Fibroblast of skin of right quadriceps (primary cell): ENCODE measurements at regions not wholly inside any gene's neighbourhood (a gene's known extent, or its start where the extent isn't known, plus 50 kb on each side); places are given as distances from the start of the nearest gene placed in this dataset.

Experiments used
- DNase-seq: peaks from one replicate; pipeline ENCODE4 v3.0.0-alpha.2; 2013

DNA sequence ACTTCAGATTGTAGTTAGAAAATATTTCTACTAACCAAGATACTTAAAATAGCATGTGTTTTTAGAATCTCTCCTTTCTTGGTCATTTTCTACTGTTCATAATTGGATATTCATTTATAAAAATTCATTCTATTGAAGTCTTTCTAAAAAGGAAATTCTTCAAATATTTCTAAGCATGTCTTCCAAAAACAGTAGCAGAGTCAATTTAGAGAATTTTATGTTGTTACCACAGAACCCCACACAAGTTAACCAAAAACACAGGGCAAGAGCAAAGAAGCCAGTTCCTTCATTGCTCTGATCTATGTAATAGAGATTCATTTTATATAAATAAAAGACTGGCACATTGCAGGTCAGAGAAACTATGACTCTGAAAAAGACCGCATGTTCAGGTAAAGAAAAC, 345.1 kb upstream of the PITX2 start:
- peak; percentile 43 for DNase-seq

DNA sequence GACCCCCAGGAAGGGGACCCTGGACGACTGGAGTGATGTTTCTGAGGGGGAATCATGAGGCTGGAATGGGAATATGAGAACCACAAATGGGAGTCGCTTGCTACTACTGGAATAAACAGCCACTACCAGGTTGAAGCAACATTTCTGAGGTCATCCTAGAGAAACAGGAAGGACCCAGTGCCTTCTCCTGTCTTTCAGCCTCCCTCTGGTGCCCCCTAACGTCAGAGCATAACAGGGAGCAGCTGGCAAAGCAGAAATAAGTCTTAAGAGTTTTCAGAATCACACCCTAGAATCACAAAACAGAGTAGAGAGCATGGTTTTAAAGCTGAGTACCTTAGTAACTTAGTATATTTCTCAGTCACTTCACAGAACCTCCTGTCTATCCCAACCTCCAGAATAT, 347.8 kb upstream of the PITX2 start:
- DNase-seq, result peak; percentile 48

DNA sequence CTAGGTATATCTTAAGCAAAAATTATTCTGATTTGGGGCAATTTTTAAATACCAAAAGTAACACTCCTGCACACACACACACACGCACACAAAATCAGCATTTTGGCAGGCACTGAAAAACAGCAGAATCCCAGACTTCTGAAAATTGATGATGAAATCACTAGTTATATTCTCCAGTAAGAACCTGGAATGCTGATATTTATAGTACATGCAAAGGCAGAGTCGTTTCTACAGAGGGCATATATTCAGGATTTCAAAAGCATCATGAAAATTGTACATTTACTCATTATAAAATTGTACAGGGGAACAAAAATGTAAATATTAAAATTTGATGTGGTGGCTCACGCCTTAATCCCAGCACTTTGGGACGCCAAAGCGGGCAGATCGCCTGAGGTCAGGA, 352.5 kb upstream of the PITX2 start:
- DNase-seq, result no peak

DNA sequence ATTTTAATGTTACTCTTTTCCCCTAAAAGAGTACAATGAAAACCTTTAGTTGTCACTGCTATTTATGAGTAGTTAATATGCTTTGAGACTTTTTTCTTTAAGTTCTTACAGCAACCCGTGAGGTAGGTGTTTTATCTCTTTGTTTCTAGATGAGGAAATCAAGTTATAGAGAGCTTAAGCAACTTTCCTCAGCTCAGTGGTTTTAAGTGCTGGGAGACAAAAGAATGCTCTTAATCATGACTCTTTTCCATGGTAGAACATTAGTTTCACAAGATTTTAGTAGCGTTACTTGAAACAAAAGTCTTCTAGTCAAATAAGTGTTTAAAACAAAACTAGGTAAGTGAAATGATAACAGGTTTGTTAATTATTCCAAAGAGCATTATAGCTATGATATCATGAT, 354.7 kb upstream of the PITX2 start:
- no peak for DNase-seq

DNA sequence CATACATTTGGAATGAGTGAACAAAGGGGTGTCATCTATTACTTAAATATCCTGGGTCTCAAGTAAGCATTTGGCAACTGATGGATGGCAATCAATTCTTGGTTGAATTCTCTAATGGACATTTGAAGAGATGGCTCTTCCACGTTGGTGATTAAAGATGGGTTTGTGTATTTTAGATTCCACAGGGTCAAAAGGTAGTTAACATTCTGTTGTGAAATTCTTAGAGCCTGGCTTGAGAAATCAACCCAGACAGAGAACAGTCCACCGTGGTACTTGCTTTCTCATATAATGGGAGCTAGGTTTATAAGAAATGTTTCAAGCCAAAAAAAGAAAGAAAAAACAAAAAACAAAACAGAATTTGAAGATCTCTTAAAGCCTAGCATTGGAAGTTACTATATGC, 355.9 kb upstream of the PITX2 start:
- DNase-seq, result no peak

DNA sequence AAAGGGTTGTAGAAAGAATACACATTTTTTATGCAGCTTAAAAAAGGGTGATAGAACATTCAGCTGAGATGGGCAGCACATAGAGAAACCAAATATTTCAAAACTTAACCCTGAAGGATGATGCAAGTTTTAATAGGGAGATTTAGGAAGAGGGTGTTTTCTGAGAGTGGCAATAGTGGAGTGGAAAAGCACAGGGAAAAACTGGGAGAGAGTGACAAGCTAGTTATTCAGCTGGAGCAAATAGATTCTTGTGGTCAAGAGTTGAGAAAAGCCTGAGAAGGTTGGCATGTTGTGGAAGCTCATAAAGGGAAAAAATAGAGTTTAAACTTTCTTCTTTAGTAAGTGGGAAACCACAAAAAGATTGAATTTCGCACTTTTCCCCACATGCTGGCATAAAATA, 359.6 kb upstream of the PITX2 start:
- peak; percentile 39 for DNase-seq

DNA sequence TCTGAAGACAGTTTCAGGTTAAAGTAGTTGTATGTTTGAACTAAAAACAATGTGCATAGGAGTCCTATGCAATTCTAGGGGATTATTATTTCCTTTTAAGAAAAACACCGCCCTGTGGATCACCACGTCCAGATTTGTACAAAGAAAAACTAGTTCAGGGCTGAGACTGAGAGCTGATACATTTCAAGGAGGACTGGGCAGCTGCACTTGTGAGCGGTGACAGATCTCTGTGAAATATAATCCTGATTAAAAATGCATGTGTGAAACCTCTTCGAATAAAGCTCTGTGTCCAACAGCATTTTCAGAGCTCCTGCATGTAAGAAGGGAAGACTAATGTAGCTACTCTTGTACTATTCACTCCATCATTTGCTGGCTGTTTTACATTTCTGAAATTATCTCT, 365.8 kb upstream of the PITX2 start:
- no peak for DNase-seq

DNA sequence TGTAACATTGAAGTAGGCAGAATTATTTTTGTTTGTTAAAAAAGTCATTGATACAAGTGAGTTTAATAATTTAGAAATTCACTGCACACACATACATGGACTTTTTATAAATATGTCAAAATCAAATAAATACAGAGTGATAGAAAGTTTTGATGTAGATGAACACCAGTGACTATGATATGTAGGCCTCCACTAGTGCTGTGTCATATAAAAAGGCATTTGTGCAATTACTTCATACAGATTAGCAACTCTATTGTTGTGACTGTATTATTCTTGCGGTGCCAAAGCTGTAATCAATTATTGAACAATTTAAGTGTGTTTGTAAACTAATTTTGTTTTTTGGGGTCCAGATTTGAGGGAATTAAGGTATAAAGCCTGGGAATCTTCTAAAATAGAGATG, 366.2 kb upstream of the PITX2 start:
- peak; percentile 3 for DNase-seq

DNA sequence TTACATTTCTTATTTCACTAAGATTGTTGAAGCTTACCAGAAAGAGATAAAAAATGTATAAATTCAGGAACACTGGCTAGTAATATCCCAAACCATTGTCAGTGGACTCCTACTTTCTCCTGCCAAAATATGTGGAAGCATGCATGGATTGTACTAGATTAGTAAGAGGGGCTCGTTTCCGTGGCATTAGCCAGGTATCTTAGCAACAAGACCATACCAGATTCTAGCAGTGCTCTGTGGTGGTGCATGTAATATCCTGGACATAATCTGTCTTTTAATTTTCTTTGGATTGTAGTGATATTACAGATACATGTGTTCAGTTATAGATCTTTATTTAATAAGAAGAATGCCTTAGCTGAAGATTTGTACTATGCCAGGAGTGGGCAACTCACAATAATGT, 371.9 kb upstream of the PITX2 start:
- DNase-seq, result no peak

DNA sequence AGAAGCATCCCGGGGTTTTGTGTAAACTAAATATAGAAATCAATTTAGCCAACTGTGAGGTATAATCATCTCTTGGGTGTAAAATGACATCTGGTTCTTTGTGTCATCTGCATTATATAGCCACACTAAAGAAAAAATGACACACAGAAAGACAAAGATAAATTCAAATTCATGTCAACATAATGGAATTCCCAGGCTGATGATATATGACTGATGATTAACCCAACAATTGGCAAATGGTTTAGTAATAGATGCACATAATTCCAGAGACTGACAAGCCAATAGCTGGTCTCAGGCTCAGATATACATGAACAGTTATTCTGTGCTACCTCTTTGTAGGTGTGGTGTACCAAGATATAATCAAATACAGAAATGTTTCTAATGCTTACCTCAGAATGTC, 375.4 kb upstream of the PITX2 start:
- peak; percentile 44 for DNase-seq

DNA sequence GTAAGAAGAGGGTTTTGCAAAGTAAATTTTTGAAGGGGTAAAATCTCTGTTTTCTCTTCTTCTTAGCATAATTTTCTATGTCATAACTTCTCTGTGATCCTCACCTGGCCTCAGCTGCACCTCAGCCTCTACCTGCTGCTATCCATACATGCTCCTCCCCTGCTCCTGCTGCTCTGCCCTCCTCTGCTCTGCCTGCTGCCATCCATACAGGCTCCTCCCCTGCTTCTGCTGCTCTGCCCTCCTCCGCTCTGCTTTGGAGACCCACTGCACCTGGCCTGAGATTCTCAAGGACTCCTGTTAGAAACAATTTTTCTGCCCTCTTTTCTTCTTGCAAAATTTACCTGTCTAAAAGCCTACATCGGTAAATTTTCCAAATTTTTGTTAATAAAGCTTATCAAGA, 388.6 kb upstream of the PITX2 start:
- DNase-seq, result no peak

DNA sequence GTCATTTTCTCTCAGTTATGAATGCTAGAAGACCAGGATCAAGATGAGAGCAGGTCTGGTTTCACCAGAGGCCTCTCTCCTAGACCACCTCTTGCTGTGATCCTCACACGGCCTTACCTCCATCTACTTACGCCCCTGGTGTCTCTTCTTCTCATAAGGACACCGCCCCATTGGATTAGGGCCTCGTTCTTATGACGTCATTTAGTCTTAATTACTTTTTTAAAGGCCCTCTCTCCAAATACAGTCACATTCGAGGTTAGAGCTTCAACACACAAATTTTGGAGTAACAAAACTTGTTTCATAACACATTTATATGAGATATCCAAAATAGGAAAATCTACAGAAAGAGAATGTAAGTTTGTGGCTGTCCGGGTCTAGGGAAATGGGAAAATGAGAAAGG, 391.0 kb upstream of the PITX2 start:
- DNase-seq, result no peak

DNA sequence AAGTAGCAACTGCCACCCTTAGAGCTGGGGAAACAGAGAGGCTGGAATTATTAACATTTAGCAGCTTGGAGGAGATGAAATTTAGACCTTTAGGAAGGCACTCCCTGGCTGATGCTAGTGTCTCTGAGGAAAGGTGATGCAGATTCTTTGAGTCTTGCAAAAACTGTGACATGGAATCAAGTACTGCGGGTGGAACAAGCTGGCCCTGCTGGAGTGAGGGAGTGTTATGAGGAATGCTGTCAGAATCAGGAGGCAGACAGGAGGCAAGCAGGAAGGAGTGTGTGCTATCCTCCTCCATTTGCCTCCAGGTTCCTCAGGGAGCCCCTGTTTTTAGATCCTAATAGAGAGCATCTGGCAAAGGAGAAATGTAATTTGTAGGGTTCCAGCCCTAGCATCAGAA, 391.7 kb upstream of the PITX2 start:
- no peak for DNase-seq

DNA sequence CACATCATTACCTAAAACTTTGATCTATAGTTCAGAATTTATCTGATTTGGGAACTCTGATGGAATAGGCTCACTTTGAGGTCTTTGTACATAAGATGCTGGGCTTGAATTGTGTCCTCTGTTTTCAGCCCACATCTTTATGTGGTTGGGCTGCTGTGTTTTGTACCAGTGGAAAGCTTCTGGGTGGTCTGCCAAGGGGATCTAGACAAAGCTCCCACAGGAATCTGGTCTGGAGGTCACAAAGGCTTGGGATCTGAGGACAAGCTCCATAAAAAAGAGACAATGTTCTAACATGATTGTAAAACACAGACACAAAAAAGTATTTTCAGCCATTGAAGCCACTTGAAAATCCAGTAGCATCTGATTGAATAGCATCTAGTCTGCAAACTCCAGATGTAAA, 393.5 kb upstream of the PITX2 start:
- DNase-seq, result peak; percentile 2

DNA sequence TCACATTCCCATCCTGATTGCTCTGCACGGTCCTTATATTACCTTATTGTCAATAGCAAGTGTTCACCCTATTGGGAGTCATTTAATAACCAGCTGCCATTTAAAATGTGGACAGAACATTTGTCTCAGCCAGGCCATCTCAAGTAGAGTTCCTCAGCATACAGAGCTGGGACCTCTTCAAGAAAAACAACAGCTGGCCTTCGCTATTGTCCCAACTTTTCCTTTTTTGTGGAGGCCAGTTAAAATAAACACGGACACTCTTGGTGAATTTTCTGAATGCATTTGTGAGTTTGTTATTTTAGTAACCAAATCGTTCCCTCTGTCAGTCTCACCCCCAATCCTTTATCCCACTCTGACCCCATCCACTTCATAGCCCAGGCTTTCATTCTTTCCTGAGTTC, 395.3 kb upstream of the PITX2 start:
- DNase-seq, result no peak

DNA sequence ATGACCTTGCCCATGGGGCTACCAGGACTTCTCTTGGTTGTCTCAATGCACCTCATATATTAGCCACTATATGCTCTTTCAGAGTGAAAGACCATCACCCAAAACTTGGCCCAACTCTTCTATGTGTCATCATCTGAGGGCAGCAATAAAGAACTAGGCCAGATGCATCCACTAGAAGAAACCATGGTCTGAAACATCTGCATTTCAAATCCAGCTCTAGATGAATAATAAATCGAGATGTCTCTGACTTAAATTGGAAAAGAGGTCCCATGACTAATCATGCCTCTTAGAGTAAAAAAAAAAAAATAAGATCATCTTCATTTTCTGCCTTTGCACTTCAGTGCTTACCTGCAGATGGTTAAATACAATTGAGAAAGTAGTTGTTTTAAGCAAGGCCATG, 397.6 kb upstream of the PITX2 start:
- no peak for DNase-seq

DNA sequence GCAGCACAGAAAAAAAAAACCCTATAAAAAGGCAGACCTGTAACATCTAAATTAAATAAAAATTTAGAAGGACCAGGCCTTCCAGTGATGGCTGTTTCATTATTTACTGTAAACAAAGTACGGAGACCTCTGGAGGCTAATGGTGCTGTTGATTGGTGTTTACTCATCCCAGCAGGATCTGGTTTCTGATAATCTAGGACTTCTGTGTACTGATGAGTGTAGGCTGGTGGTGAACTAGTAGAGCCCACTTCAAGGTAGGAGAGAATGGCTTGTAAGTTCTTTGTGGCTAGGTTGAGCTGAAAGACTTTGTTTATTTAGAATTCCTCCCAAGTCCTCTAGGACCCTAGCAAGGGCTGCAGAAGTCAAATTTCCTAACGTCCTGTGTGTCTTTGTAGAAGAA, 398.1 kb upstream of the PITX2 start:
- no peak for DNase-seq

DNA sequence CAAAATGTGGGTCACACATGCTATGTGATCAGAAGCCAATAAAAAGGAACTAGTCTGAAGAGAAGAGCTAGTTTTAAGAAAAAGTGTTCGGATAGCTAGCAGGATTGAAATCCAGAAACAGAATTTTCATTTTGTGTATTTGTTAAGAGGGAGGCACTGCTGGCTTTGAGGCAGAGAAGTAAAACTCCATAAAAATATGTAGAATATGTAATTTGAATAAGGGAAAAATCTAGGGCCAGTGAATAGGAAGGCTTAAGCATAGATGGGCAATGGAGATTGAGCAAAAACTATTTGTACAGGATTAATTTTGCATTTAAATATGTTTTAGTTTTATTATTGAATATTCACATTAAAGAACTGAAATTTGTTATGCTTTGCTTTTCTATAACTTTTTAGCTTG, 399.9 kb upstream of the PITX2 start:
- DNase-seq, result no peak

DNA sequence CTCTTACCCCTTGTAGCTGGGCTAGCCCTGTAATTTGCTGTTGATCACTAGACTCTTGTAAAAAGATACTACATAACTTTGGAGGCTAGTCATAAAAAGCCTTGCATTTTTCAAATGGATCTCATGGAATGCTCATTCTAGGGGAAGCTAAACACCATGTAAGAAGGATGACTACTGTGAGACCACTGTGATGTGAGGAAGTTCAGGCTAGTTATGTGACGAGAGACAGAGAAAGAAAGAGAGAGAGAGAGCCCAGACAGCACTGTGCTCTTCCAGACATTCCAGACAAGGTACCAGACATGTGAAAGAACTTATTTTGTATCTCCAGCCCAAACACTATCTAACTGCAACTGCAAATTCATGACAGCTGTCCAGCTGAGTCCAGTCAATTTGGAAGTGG, 404.6 kb upstream of the PITX2 start:
- DNase-seq, result peak; percentile 94

DNA sequence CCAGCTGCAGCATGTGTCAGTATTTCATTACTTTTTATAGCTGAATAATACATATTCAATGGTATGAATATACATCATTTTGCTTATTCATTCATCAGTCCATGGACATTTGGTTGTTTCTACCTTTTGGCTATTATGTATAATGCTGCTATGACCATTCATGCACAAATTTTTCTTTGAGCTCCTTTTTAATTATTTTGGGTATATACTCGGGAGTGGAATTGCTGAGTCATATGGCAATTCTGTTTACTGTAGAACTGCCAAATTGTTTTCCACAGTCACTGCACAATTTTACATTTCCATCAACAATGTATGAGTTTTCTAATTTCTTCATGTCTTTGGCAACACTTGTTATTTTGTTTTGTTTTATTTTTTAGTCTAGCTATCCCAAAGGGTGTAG, 405.9 kb upstream of the PITX2 start:
- peak; percentile 19 for DNase-seq

DNA sequence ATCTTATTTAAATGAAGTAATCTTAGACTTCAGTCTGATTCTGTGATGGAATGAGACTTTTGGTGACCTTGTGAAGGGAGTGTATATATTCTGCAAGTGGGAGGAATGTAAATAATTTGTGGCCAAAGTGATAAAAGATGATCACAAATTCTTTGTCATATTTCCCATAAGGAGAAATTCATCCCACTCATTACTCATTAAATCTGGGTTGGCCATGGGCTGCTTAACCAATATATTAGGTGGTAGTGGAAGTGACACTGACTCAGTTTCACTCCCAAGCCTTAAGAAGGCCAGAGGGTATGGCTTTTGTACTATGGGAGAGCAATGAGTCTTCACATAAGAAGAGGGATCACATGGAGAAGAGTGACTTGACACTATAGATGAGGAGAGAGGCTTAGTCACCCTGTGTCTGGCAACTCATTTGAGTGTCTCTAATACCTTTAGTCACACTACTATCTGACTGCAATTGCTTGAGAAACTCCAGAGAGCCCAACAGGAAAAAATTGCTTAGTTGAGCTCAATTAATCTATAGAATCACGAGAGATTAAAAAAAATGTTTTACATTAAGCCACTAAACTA, 408.2 kb upstream of the PITX2 start:
- DNase-seq, result peak; percentile 73

DNA sequence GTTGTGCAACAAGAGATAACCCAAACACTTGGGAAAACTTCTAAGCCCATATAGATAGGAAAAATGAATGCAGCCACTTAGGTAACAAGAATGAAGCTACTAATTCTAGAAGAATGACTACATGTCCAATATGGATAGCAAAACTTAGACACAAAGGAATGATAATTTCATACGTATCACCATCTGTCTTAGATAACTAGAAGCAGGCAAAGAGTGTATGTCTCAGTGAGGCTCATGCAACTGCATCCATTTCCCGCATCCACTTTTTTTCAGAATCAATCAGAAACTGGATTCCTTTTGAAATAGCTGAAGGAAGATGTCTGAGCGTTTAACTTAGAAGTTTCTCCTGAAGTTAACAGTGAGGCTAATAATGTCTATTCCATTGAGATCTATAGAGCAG, 408.7 kb upstream of the PITX2 start:
- peak; percentile 48 for DNase-seq

DNA sequence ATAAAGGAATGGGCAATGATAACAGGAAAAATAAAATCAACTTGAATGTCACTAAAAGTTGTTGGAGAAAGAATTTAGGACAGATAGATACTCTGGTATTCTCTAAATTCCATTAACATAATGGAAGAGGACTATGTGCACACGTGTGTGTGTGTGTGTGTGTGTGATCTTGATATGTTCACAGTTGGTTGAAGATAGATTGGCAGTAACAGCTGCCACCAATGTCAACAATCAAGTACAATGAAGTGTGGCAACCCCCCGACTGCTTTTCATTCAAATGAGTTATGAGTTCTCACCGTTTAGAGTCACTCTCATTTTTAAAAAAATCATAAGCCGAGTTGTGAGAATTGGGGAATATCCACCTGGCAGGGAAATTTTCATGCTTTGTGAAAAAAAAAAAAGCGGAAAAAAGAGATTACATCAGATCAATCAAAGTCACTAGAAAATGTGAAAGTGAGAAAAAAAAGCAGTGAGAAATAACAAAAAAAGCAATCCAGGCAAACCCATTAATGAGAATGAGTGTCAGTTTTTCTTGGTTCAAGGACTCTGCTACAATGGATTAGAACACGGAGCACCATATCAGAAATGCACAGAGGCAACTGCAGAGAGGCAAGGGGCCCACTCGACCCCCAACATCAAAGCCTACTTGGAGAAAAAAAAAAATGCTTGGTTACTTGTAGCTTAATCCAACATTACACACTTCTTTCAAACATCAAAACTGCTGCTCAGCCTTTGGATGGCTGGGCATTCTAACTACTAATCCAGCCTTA, 414.9 kb upstream of the PITX2 start:
- DNase-seq, result no peak

DNA sequence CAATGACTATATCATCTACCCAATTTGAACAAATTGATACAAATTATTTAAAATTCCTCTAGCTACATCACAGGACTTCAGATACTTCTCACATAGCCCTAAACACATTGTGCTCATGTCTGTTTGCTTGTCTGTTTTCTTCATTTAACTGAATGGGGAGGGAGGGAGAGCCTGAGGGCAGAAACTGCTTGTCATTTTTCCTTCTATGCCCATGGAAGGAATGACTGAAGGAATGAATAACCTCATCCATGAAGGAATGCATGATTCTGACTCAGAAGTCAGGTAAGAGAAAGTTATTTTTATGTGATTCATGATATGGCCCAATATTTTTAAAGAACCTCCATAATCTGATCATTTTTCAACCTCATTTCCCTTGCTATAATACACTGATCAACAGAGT, 418.0 kb upstream of the PITX2 start:
- no peak for DNase-seq

DNA sequence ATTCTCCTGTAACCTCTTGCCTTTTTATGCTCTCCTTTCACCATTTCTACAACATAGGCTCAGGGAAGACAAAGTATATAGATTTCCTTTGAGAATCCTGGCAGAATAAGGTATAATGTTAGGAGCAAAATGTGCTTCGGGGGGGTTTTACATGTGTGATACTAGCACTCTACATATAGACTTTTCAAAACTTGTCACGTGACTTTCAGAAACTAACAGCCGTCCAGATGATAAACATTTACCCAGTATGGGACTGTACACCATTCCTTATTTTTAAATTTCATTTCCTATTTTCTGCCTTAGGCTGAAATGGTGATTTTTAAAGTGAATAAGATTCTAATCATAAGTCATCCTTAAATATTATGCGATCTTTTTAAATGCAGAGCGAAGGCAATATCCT, 420.4 kb upstream of the PITX2 start:
- no peak for DNase-seq
